Activated CD4-positive, alpha-beta T cell treated with anti-CD3 and anti-CD28 coated beads for 36 hours (primary cell): ENCODE measurements at regions not wholly inside any gene's neighbourhood (a gene's known extent, or its start where the extent isn't known, plus 50 kb on each side); places are given as distances from the start of the nearest gene placed in this dataset.

ENCODE experiments used
- ATAC-seq: fragments of 200-7000 bp; cut with Tn5 transposase; one replicate; pipeline ENCODE4 v1.10.0; 2021; ENCODE audit warnings: mild to moderate bottlenecking, moderate library complexity
- CTCF ChIA-PET: fragments of 350-600 bp; sonication (Branson Sonifier 250); formaldehyde crosslinking; loops from one replicate; lab custom pipeline; 2021; ENCODE audit warnings: antibody characterized with exemption; lab: Charles Lee
- POLR2A ChIA-PET: fragments of 350-600 bp; sonication (Branson Sonifier 250); formaldehyde crosslinking; loops from one replicate; lab custom pipeline; 2021; ENCODE audit warnings: antibody characterized with exemption, inconsistent platforms; lab: Charles Lee
- DNase-seq: peaks from one replicate; pipeline ENCODE4 v3.0.0-alpha.2; 2020
- H3K27ac Mint-ChIP-seq: one replicate; pipeline ENCODE4 v1.8.0; 2021; ENCODE audit warnings: mixed read lengths
- H3K27me3 Mint-ChIP-seq: one replicate; pipeline ENCODE4 v1.8.0; 2021; ENCODE audit warnings: mixed read lengths
- H3K36me3 Mint-ChIP-seq: one replicate; pipeline ENCODE4 v1.8.0; 2021; ENCODE audit warnings: low read depth, mixed read lengths
- H3K4me1 Mint-ChIP-seq: one replicate; pipeline ENCODE4 v1.8.0; 2021; ENCODE audit warnings: mixed read lengths
- H3K4me3 Mint-ChIP-seq: one replicate; pipeline ENCODE4 v1.8.0; 2021; ENCODE audit warnings: mild to moderate bottlenecking, moderate library complexity, mixed read lengths
- H3K9me3 Mint-ChIP-seq: one replicate; pipeline ENCODE4 v1.8.0; 2021; ENCODE audit warnings: low read depth, mixed read lengths
- intact Hi-C, 2 experiments: fragments of 100-400 bp; cut with DNase I in 1 of 2; cut with micrococcal nuclease in 1 of 2; formaldehyde crosslinking; loops; one replicate each; pipeline versions ENCODE4 v1.14.2 to v1.15.1; 2022 to 2024; cut with DNase I, micrococcal nuclease

- no peak for DNase-seq
- ChIA-PET POLR2A (interaction anchor here (0.7 kb wide), 1 partner anchor 137 kb away, joined by 3 read pairs; no protein-coding TSS in a partner anchor), CTCF (interaction anchor here (1.2 kb wide), 1 partner anchor 11 kb away, joined by 3 read pairs; no protein-coding TSS in a partner anchor)
- Mint-ChIP-seq H3K27ac (no peak overlapping the region), H3K9me3 (no peaks in the 10 kb centered on the region), H3K27me3 (no peaks in the 10 kb centered on the region), H3K4me3 (no peak overlapping the region), H3K36me3 (no peaks in the 10 kb centered on the region), H3K4me1 (no peaks in the 10 kb centered on the region)
- ATAC-seq: no peak
- intact Hi-C loops: no loop called here
These were observed 128.6 kb downstream of the OAT start for GRCh38 chr10:124289851-124290795.

GRCh38 chr10:124288928-124289850 lies 129.5 kb downstream of the OAT start:
- Mint-ChIP-seq H3K27ac (no peak overlapping the region), H3K9me3 (no peaks in the 10 kb centered on the region), H3K4me3 (no peak overlapping the region), H3K36me3 (no peaks in the 10 kb centered on the region), H3K27me3 (no peaks in the 10 kb centered on the region), H3K4me1 (no peaks in the 10 kb centered on the region)
- no peak for DNase-seq
- ChIA-PET CTCF (interaction anchor here (0.5 to 1.2 kb wide), 2 partner anchors 10 to 15 kb away, joined by 3 read pairs; no protein-coding TSS in a partner anchor), POLR2A (no interaction called here)
- ATAC-seq: no peak
- intact Hi-C loops: no loop called here

- no peak for ATAC-seq
- CTCF ChIA-PET: interaction anchor here (1.2 kb wide), 1 partner anchor 9 kb away, joined by 3 read pairs; no protein-coding TSS in a partner anchor
- no peak for DNase-seq
- Mint-ChIP-seq H3K27me3 (no peaks in the 10 kb centered on the region), H3K4me3 (no peak overlapping the region), H3K4me1 (no peaks in the 10 kb centered on the region), H3K27ac (no peak overlapping the region), H3K9me3 (no peaks in the 10 kb centered on the region), H3K36me3 (no peaks in the 10 kb centered on the region)
- POLR2A ChIA-PET: no interaction called here
- intact Hi-C loops: no loop called here
These were observed 130.2 kb downstream of the OAT start for GRCh38 chr10:124288486-124288885.

- H3K27ac Mint-ChIP-seq: no peak overlapping the region
- ChIA-PET POLR2A (no interaction called here), CTCF (interaction anchor here (1.2 kb wide), 1 partner anchor 8 kb away, joined by 3 read pairs; no protein-coding TSS in a partner anchor)
- H3K4me1 Mint-ChIP-seq: no peaks in the 10 kb centered on the region
- H3K9me3 Mint-ChIP-seq: no peaks in the 10 kb centered on the region
- DNase-seq: no peak
- no peak for ATAC-seq
- H3K27me3 Mint-ChIP-seq: no peaks in the 10 kb centered on the region
- H3K4me3 Mint-ChIP-seq: no peak overlapping the region
- H3K36me3 Mint-ChIP-seq: no peaks in the 10 kb centered on the region
- intact Hi-C loops: no loop called here
These were observed 130.9 kb downstream of the OAT start for GRCh38 chr10:124287791-124288190.

- ATAC-seq (no peak), DNase-seq (no peak)
- no peaks in the 10 kb centered on the region for H3K27me3 Mint-ChIP-seq
- CTCF ChIA-PET: no interaction called here
- H3K9me3 Mint-ChIP-seq: no peaks in the 10 kb centered on the region
- no peak overlapping the region for H3K4me3 Mint-ChIP-seq
- H3K27ac Mint-ChIP-seq: no peak overlapping the region
- POLR2A ChIA-PET: no interaction called here
- intact Hi-C loops: no loop called here
- H3K4me1 Mint-ChIP-seq: no peaks in the 10 kb centered on the region
- no peaks in the 10 kb centered on the region for H3K36me3 Mint-ChIP-seq
These were observed 131.5 kb downstream of the OAT start for GRCh38 chr10:124287071-124287685.

GRCh38 chr10:124286621-124287020 lies 132.1 kb downstream of the OAT start:
- ChIA-PET CTCF (interaction anchor here (1.0 kb wide), 1 partner anchor 102 kb away, joined by 3 read pairs; no protein-coding TSS in a partner anchor), POLR2A (no interaction called here)
- Mint-ChIP-seq H3K27me3 (no peaks in the 10 kb centered on the region), H3K9me3 (no peaks in the 10 kb centered on the region), H3K27ac (no peak overlapping the region), H3K4me3 (no peak overlapping the region), H3K36me3 (no peaks in the 10 kb centered on the region), H3K4me1 (no peaks in the 10 kb centered on the region)
- no peak for DNase-seq
- intact Hi-C loops: no loop called here
- ATAC-seq: no peak

- no peaks in the 10 kb centered on the region for H3K27me3 Mint-ChIP-seq
- intact Hi-C loops: no loop called here
- CTCF ChIA-PET: interaction anchor here (1.0 kb wide), 1 partner anchor 103 kb away, joined by 3 read pairs; no protein-coding TSS in a partner anchor
- H3K27ac Mint-ChIP-seq: no peak overlapping the region
- POLR2A ChIA-PET: no interaction called here
- DNase-seq (no peak), ATAC-seq (peak; percentile 57)
- H3K9me3 Mint-ChIP-seq: no peaks in the 10 kb centered on the region
- no peaks in the 10 kb centered on the region for H3K36me3 Mint-ChIP-seq
- no peak overlapping the region for H3K4me3 Mint-ChIP-seq
- H3K4me1 Mint-ChIP-seq: no peaks in the 10 kb centered on the region
These were observed 132.9 kb downstream of the OAT start for GRCh38 chr10:124285587-124286527.

GRCh38 chr10:124283949-124284250 lies 134.8 kb downstream of the OAT start:
- H3K4me1 Mint-ChIP-seq: no peaks in the 10 kb centered on the region
- POLR2A ChIA-PET: no interaction called here
- intact Hi-C loops: no loop called here
- H3K27me3 Mint-ChIP-seq: no peaks in the 10 kb centered on the region
- CTCF ChIA-PET: interaction anchor here (1.1 kb wide), 1 partner anchor 10 kb away, joined by 3 read pairs; no protein-coding TSS in a partner anchor
- DNase-seq (no peak), ATAC-seq (no peak)
- no peaks in the 10 kb centered on the region for H3K9me3 Mint-ChIP-seq
- H3K36me3 Mint-ChIP-seq: no peaks in the 10 kb centered on the region
- H3K27ac Mint-ChIP-seq: no peak overlapping the region
- no peak overlapping the region for H3K4me3 Mint-ChIP-seq

- no peaks in the 10 kb centered on the region for H3K27me3 Mint-ChIP-seq
- H3K4me1 Mint-ChIP-seq: no peaks in the 10 kb centered on the region
These were observed 135.3 kb downstream of the OAT start for GRCh38 chr10:124283215-124283948.

GRCh38 chr10:124282326-124282725 lies 136.4 kb downstream of the OAT start:
- H3K27me3 Mint-ChIP-seq: no peaks in the 10 kb centered on the region
- DNase-seq (no peak), ATAC-seq (no peak)
- intact Hi-C loops: no loop called here
- CTCF ChIA-PET: interaction anchor here (0.6 to 1.3 kb wide), 2 partner anchors 286 to 287 kb away, joined by 3 read pairs; no protein-coding TSS in a partner anchor
- no peaks in the 10 kb centered on the region for H3K36me3 Mint-ChIP-seq
- POLR2A ChIA-PET: no interaction called here
- no peak overlapping the region for H3K4me3 Mint-ChIP-seq
- no peaks in the 10 kb centered on the region for H3K4me1 Mint-ChIP-seq
- no peak overlapping the region for H3K27ac Mint-ChIP-seq
- no peaks in the 10 kb centered on the region for H3K9me3 Mint-ChIP-seq

More at GRCh38 chr10:124283215-124283948, 135.3 kb downstream of the OAT start:
- no peak for DNase-seq
- H3K36me3 Mint-ChIP-seq: no peaks in the 10 kb centered on the region
- ChIA-PET CTCF (interaction anchor here (0.6 to 1.3 kb wide), 3 partner anchors 9 to 289 kb away, joined by 3 read pairs; no protein-coding TSS in a partner anchor), POLR2A (no interaction called here)
- ATAC-seq: no peak
- H3K27ac Mint-ChIP-seq: no peak overlapping the region
- intact Hi-C loops: no loop called here
- no peaks in the 10 kb centered on the region for H3K9me3 Mint-ChIP-seq
- no peak overlapping the region for H3K4me3 Mint-ChIP-seq
